Activated CD4-positive, alpha-beta T cell treated with anti-CD3 and anti-CD28 coated beads, Interleukin-2, amount 10 ng/mL, durations not matched to agents 7 days and 5 days (primary cell): ENCODE measurements at regions not wholly inside any gene's neighbourhood (a gene's known extent, or its start where the extent isn't known, plus 50 kb on each side); places are given as distances from the start of the nearest gene placed in this dataset.

Source experiments
- CTCF ChIA-PET: fragments of 350-600 bp; sonication (Branson Sonifier 250); formaldehyde crosslinking; loops from one replicate; lab custom pipeline; 2021; ENCODE audit warnings: antibody characterized with exemption; lab: Charles Lee
- POLR2A ChIA-PET: fragments of 350-600 bp; sonication (Branson Sonifier 250); formaldehyde crosslinking; loops from one replicate; lab custom pipeline; 2021; ENCODE audit warnings: antibody characterized with exemption; lab: Charles Lee
- DNase-seq: peaks from one replicate; pipeline ENCODE4 v3.0.0-alpha.2; 2020
- H3K27ac Mint-ChIP-seq: one replicate; pipeline ENCODE4 v1.8.0; 2021; ENCODE audit warnings: mild to moderate bottlenecking, moderate library complexity, mixed read lengths
- H3K27me3 Mint-ChIP-seq: one replicate; pipeline ENCODE4 v1.8.0; 2021; ENCODE audit warnings: mixed read lengths
- H3K36me3 Mint-ChIP-seq: one replicate; pipeline ENCODE4 v1.8.0; 2021; ENCODE audit warnings: low read depth, mixed read lengths
- H3K4me1 Mint-ChIP-seq: one replicate; pipeline ENCODE4 v1.8.0; 2021; ENCODE audit warnings: mixed read lengths
- H3K4me3 Mint-ChIP-seq: one replicate; pipeline ENCODE4 v1.8.0; 2021; ENCODE audit warnings: mild to moderate bottlenecking, moderate library complexity, mixed read lengths
- H3K9me3 Mint-ChIP-seq: one replicate; pipeline ENCODE4 v1.8.0; 2021; ENCODE audit warnings: mixed read lengths

DNA sequence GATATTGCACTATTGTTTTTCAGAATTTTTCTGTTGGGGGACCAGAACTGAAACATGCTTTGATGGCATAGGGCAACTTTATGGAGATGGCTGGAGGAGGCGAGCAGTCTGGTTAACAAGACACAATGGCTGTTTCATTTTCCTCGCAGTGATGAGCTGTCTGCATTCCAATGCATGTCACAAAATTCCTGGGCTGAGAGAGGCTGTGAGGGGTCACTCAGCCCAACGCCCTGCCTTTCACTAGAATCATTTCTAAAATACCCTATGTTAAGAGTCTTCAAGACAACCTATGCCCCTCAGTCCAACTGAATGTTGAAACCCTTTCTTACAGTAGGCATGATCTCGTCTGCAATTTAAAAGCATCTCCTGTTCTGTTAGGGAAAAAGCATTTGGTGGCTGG lies 1090.0 kb downstream of the BCL11A start:
- Mint-ChIP-seq H3K27me3 (no peaks in the 10 kb centered on the region), H3K27ac (no peak overlapping the region), H3K4me1 (no peaks in the 10 kb centered on the region), H3K4me3 (no peak overlapping the region), H3K9me3 (no peaks in the 10 kb centered on the region), H3K36me3 (no peaks in the 10 kb centered on the region)
- CTCF ChIA-PET: no interaction called here
- no peak for DNase-seq
- POLR2A ChIA-PET: no interaction called here

DNA sequence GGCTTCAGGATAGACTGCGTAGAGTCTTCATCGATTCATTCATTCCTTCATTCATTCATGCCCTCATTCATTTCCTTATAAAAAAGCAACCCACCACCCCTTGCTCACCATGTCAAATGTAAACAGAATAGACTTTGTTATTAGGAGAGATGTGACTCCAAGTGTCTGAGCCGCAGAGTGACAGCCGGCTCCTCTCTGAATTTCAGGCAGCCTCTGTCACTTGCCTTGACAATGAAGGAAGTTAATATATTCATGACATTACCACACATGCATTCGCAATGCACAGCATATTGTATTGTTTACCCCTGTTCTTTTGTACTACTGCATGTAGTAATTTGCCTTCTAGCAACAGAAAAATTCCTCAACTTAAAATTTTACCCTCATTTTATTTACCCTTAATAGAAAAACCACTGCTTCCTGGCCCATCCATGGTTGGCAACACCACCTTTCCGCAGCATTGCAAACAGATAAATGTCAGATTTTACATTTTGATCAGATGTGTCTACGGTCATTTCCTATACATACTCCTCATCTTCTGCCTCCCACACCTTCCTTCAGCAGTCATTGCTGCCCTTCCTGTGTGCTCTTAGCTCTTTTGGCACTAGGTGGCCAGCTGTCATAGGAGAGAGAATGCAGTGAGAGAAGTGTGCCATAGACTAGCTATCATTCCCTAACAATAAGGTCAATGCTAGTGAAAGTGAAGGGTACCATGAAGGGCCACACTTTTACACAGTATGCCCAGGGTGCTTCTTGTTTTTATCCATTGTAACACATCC lies 1090.8 kb downstream of the BCL11A start:
- no peak for DNase-seq
- ChIA-PET CTCF (no interaction called here), POLR2A (no interaction called here)
- H3K4me1 Mint-ChIP-seq: no peaks in the 10 kb centered on the region
- H3K27me3 Mint-ChIP-seq: no peaks in the 10 kb centered on the region
- no peaks in the 10 kb centered on the region for H3K36me3 Mint-ChIP-seq
- no peak overlapping the region for H3K4me3 Mint-ChIP-seq
- no peak overlapping the region for H3K27ac Mint-ChIP-seq
- no peaks in the 10 kb centered on the region for H3K9me3 Mint-ChIP-seq

DNA sequence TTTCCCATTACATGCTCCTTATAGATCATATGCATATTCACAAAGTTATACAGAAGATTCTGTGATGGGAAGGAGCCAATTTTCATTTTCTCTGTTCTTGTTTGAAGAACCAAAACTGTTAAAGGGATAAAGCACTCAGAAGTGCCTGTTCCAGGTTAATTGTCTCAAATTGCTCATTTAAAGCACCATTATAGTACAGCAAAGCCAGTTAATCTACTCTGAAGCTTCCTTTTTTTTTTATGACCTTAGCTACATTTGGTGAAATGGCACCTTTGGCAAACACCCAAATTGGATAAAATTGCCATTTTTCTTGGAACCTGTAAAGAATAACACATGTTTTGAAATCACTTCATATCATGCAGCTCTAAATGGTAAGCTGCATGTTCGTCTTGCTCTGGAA lies 1092.3 kb downstream of the BCL11A start:
- Mint-ChIP-seq H3K27ac (no peak overlapping the region), H3K9me3 (no peaks in the 10 kb centered on the region), H3K36me3 (no peaks in the 10 kb centered on the region), H3K4me3 (no peak overlapping the region), H3K4me1 (no peaks in the 10 kb centered on the region), H3K27me3 (no peaks in the 10 kb centered on the region)
- ChIA-PET CTCF (no interaction called here), POLR2A (no interaction called here)
- no peak for DNase-seq

DNA sequence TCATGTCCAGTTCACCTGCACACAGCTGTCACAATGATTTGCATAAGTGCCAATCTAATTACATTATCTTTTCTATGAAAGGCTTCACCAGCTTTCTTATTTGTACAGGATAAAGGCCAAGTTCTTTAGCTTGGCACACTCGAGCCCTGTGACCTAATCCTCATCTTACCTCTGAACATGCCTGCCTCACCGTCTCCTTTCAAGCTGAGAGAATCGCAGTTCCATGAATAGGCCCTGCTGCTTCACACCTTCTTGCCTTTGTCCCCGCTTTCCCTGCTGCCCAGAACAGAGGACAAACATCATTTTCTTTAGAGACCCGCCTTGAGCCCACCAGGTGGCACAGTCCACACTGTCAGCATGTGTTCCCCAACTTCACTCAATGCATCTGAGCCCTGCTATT lies 1094.7 kb downstream of the BCL11A start:
- CTCF ChIA-PET: no interaction called here
- H3K27ac Mint-ChIP-seq: no peak overlapping the region
- H3K4me1 Mint-ChIP-seq: no peaks in the 10 kb centered on the region
- no peaks in the 10 kb centered on the region for H3K36me3 Mint-ChIP-seq
- DNase-seq: no peak
- no peaks in the 10 kb centered on the region for H3K9me3 Mint-ChIP-seq
- POLR2A ChIA-PET: no interaction called here
- H3K4me3 Mint-ChIP-seq: no peak overlapping the region
- H3K27me3 Mint-ChIP-seq: no peaks in the 10 kb centered on the region

DNA sequence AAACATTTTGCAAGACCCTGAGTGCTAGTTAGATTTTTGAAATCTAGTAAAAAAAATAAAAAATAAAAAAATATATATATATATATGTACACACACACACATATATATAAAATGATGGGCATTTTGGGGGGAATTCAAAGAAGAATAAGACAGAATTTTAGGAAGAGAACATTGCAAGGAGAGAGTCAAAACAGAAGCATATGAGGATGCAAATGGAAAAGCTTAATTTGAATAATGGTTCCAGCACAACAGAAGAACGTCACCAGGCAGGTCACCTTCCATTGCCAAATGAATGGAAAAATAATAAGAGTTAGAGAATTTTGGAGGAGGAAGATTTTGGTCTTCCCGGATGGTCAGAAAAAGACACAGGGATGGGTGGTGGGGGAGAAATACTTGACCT lies 1097.2 kb downstream of the BCL11A start:
- Mint-ChIP-seq H3K4me3 (no peak overlapping the region), H3K36me3 (no peaks in the 10 kb centered on the region), H3K27ac (no peak overlapping the region), H3K4me1 (no peaks in the 10 kb centered on the region), H3K27me3 (no peaks in the 10 kb centered on the region), H3K9me3 (no peaks in the 10 kb centered on the region)
- ChIA-PET CTCF (no interaction called here), POLR2A (no interaction called here)
- DNase-seq: no peak

DNA sequence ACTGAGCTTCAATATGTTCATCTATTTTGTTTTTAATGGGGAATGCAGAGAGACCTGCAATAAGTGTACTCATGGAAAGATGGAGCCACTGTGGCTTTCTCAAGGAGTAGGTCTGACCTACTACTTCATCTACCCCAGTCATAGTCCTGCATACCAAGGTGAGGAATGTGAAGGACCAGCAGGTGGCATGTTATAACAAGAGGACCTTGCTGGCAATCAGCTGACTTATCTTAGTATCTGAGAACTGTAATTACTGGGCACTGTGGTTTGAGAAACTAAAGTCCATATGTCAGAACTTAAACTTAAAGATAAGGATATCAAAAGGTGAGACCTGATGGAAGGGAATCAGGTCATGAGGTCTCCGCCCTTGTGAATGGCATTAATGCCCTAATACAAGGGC lies 1104.2 kb downstream of the BCL11A start:
- H3K4me1 Mint-ChIP-seq: no peaks in the 10 kb centered on the region

DNA sequence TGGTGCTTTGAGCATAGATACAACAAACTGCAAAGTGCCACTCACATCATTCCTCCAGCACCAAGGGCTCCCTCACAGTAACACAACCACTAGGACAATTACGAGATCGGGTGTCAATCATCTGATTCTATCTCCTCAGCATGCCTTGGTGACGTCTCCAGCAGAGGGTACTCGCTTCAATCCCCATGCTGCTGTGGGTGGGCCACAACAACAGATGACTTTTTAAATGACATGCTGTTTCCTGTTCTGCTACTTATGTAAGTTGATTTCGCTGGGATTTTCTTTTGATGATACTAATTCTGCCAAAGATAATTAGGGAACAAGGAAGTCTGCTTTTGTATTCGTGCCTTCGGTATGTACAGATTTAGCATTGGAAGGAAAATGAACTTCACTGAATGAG lies 1113.0 kb downstream of the BCL11A start:
- Mint-ChIP-seq H3K36me3 (no peaks in the 10 kb centered on the region), H3K27me3 (no peaks in the 10 kb centered on the region)
- POLR2A ChIA-PET: interaction anchor here (0.6 kb wide), 1 partner anchor 717 kb away, joined by 4 read pairs; no protein-coding TSS in a partner anchor

More for the DNA sequence above, 1104.2 kb downstream of the BCL11A start:
- H3K27me3 Mint-ChIP-seq: no peaks in the 10 kb centered on the region
- no peak overlapping the region for H3K27ac Mint-ChIP-seq
- H3K9me3 Mint-ChIP-seq: no peaks in the 10 kb centered on the region
- H3K4me3 Mint-ChIP-seq: no peak overlapping the region
- H3K36me3 Mint-ChIP-seq: no peaks in the 10 kb centered on the region
- CTCF ChIA-PET: no interaction called here
- POLR2A ChIA-PET: no interaction called here
- no peak for DNase-seq

DNA sequence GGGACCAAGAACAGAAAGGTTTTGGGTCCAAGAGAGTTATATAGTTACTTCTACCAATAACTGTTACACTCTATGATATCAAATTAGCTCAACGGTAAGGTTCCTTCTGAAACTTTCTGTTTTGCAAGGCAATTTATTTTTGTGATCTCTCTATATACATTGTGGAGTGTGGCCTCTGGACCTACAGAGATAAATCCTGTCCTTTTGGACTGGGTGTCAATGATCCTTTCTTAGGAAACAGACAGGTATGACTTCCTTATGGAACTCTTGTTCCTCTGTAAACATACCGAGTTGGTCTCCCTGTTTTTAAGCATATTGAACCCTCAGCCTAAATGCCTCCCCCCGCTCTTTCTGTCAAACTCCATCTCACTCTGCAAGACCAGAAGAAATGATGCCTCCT lies 1117.8 kb downstream of the BCL11A start:
- no peaks in the 10 kb centered on the region for H3K27me3 Mint-ChIP-seq
- H3K27ac Mint-ChIP-seq: no peak overlapping the region
- H3K9me3 Mint-ChIP-seq: peaks cover 5% of the 10 kb centered on the region
- no peaks in the 10 kb centered on the region for H3K36me3 Mint-ChIP-seq
- DNase-seq: no peak
- ChIA-PET CTCF (no interaction called here), POLR2A (no interaction called here)
- H3K4me1 Mint-ChIP-seq: no peaks in the 10 kb centered on the region
- no peak overlapping the region for H3K4me3 Mint-ChIP-seq

More for the DNA sequence above, 1113.0 kb downstream of the BCL11A start:
- Mint-ChIP-seq H3K9me3 (no peaks in the 10 kb centered on the region), H3K4me3 (no peak overlapping the region), H3K27ac (no peak overlapping the region), H3K4me1 (no peaks in the 10 kb centered on the region)
- DNase-seq: no peak
- CTCF ChIA-PET: interaction anchor here (0.6 kb wide), 1 partner anchor 151 kb away, joined by 4 read pairs; no protein-coding TSS in a partner anchor

DNA sequence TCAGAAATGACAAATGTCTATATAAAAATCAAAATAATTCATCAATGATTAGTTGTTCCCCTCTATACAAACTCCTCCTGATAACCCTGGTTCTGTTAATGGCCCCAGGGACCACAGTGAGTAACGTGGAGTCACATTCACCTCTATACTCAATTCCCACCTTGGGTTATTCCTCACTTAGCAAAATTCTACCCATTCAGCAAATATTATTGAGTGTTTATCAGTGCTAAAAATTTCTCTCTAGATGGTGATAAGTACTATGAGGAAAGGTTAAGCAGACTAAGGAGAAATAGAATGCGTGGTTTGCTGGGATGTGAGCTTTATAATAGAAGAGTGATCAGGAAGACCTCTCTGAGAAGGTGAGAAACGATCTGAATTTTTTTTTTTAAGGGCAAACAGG lies 1124.5 kb downstream of the BCL11A start:
- Mint-ChIP-seq H3K27ac (no peak overlapping the region), H3K4me1 (no peaks in the 10 kb centered on the region), H3K4me3 (no peak overlapping the region), H3K27me3 (no peaks in the 10 kb centered on the region), H3K36me3 (no peaks in the 10 kb centered on the region), H3K9me3 (peaks cover 9% of the 10 kb centered on the region)
- no peak for DNase-seq
- CTCF ChIA-PET: interaction anchor here (0.6 kb wide), 1 partner anchor 9 kb away, joined by 4 read pairs; no protein-coding TSS in a partner anchor
- POLR2A ChIA-PET: no interaction called here

DNA sequence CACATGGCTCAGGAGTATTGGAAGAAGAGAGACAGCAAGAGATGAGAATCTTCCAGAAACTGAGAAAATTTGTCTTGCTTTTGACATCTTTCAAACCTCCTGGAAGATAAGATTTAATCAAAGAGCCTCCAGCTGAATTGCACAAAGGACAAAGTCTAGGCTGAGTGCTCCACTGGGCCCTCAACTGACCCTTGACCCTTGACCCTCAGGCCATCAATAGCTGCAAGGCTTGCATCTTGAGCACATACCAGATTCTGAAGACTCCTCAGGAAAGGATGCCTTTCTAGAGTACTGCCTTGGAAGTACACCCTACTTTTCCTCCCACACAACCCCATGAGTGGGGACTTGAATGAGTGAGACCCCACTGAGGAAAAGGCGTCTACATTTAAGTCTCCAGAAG lies 1125.5 kb downstream of the BCL11A start:
- Mint-ChIP-seq H3K36me3 (no peaks in the 10 kb centered on the region), H3K9me3 (peaks cover 9% of the 10 kb centered on the region), H3K27me3 (no peaks in the 10 kb centered on the region), H3K4me3 (no peak overlapping the region), H3K4me1 (no peaks in the 10 kb centered on the region), H3K27ac (no peak overlapping the region)
- no peak for DNase-seq
- POLR2A ChIA-PET: no interaction called here
- CTCF ChIA-PET: no interaction called here

DNA sequence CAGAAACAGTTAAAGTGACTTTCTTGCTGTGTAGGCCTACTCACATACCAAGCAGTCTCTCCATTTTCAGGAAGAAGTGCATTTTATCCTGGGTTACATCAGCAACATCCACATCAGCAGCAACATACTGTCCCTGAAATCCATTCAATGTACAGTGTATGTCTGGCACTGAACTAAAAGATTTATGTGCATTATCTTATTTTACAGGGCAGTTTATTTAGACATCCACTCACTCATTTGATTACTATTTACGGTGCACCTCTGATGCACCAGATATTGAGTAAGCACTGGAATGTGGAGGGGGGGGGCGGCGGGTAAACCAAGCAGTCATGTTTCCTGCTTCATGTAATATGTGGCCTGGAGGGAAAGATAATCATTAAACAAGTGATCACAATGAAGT lies 1128.2 kb downstream of the BCL11A start:
- H3K27me3 Mint-ChIP-seq: no peaks in the 10 kb centered on the region
- POLR2A ChIA-PET: no interaction called here

DNA sequence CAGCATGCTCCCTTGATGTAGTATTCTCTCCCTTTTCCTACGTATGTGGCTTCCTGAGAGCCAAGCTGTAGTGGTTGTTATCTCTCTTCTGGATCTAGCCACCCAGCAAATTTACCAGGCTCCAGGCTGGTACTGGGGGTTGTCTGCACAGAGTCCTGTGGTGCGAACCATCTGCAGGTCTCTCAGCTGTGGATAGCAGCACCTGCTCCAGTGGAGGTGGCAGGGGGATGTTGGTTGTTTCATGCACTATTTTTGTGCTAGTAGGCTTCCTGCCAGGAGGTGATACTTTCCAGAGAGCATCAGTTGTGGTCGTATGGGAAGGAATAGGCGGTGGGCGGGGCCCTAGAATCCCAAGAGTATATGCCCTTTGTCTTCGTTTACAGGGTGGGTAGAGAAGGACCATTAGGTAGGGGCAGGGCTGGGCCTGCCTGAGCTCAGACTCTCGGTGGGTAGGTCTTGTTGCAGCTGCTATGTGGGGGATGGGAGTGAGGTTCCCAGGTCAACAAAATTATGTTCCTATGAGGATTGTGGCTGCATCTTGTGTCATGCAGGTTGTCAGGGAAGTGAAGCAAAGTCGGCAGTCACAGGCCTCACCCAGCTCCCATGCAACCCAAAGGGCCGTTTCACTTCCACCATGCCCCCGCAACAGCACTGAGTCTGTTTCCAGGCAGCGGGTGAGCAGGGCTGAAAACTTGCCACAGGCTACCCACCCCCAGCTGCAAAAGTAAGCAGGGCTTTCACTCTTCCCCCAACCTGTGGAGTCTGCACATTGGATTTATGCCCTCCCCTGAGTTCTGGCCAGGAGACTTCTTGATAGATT lies 1139.5 kb downstream of the BCL11A start:
- Mint-ChIP-seq H3K4me3 (no peak overlapping the region), H3K36me3 (no peaks in the 10 kb centered on the region), H3K27me3 (no peaks in the 10 kb centered on the region), H3K4me1 (no peaks in the 10 kb centered on the region), H3K9me3 (peaks cover 8% of the 10 kb centered on the region), H3K27ac (no peak overlapping the region)
- POLR2A ChIA-PET: no interaction called here
- CTCF ChIA-PET: no interaction called here
- DNase-seq: no peak

More for the DNA sequence above, 1128.2 kb downstream of the BCL11A start:
- CTCF ChIA-PET: no interaction called here
- H3K36me3 Mint-ChIP-seq: no peaks in the 10 kb centered on the region
- H3K9me3 Mint-ChIP-seq: peaks cover 2% of the 10 kb centered on the region
- H3K27ac Mint-ChIP-seq: no peak overlapping the region
- DNase-seq: no peak
- no peak overlapping the region for H3K4me3 Mint-ChIP-seq
- H3K4me1 Mint-ChIP-seq: no peaks in the 10 kb centered on the region

DNA sequence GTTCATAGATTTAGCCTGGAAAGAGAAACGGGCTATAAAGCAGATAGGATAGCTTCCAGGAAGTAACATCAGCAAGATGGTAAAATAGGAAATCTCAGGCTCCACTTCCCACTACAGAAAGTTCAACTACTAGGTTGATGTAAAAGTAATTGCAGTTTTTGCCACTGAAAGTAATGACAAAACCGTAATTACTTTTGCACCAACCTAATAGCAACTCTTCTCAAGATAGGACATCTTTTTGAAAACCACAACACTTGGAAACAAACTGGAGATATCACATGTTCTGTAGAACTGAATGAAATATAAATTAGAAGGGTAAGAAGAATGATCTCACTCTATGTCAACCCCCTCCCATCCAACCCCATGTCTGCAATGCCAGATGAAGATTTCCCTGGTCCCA lies 1154.3 kb downstream of the BCL11A start:
- CTCF ChIA-PET: no interaction called here
- Mint-ChIP-seq H3K27me3 (no peaks in the 10 kb centered on the region), H3K27ac (no peak overlapping the region), H3K9me3 (peaks cover 1% of the 10 kb centered on the region), H3K36me3 (no peaks in the 10 kb centered on the region), H3K4me1 (no peaks in the 10 kb centered on the region), H3K4me3 (no peak overlapping the region)
- POLR2A ChIA-PET: no interaction called here
- DNase-seq: no peak
